ENCODE measurements at regions not wholly inside any gene's neighbourhood (a gene's known extent, or its start where the extent isn't known, plus 50 kb on each side); places are given as distances from the start of the nearest gene placed in this dataset.

- TF ChIP-seq CTCF (IDR thresholded peaks at IDR 0.05; ENCODE audit: insufficient read depth, low read length, poor library complexity, severe bottlenecking) (no peak), EZH2phosphoT487 (conservative IDR thresholded peaks at IDR 0.05; ENCODE audit: low read length) (no peak)
These were observed 230.9 kb downstream of the LTN1 start for GRCh38 chr21:28761674-28762356.
